ENCODE measurements at regions not wholly inside any gene's neighbourhood (a gene's known extent, or its start where the extent isn't known, plus 50 kb on each side); places are given as distances from the start of the nearest gene placed in this dataset.

GRCh38 chr3:44039006-44039405 is 202.7 kb upstream of the TOPAZ1 start:
- H3K9me3 ChIP-seq, result no peaks in the 10 kb centered on the region
- no peak overlapping the region for H3K27ac ChIP-seq
- H3K27me3 ChIP-seq, result peaks cover 0 to 37% (median 14%) of the 10 kb centered on the region in 7 donors
- H3K4me1 ChIP-seq, result no peaks in the 10 kb centered on the region
- 77 to 78% methylated on average over 2 of the region's 2 CpGs for WGBS, 2 donors
- DNase-seq, result no peak
- no peaks in the 10 kb centered on the region for H3K36me3 ChIP-seq
- no peak overlapping the region for H3K4me3 ChIP-seq
- ATAC-seq, result no peak
- no peak for TF ChIP-seq CTCF (IDR thresholded peaks at IDR 0.05)
- intact Hi-C loops (cut with DNase I), result no loop called here

GRCh38 chr3:44041726-44042125 is 200.0 kb upstream of the TOPAZ1 start:
- TF ChIP-seq CTCF (IDR thresholded peaks at IDR 0.05), result no peak
- H3K4me3 ChIP-seq, result no peak overlapping the region
- ATAC-seq, result no peak
- H3K4me1 ChIP-seq, result no peaks in the 10 kb centered on the region
- H3K9me3 ChIP-seq, result no peaks in the 10 kb centered on the region
- H3K36me3 ChIP-seq, result no peaks in the 10 kb centered on the region
- no peak for DNase-seq
- intact Hi-C loops (cut with DNase I), result no loop called here
- 67 to 89% methylated on average over 4 of the region's 4 CpGs for WGBS, 2 donors
- H3K27me3 ChIP-seq, result peaks cover 0 to 20% (median 14%) of the 10 kb centered on the region in 7 donors
- H3K27ac ChIP-seq, result no peak overlapping the region

- peaks cover 0 to 1% (median 0%) of the 10 kb centered on the region in 9 donors for H3K4me1 ChIP-seq
- H3K27ac ChIP-seq, result no peak overlapping the region
- ATAC-seq (no peak), DNase-seq (no peak)
- WGBS, 2 donors, result 61 to 79% methylated on average over 4 of the region's 4 CpGs
- H3K27me3 ChIP-seq, result peaks cover 0 to 14% (median 4%) of the 10 kb centered on the region in 7 donors
- intact Hi-C loops (cut with DNase I), result no loop called here
- no peak for TF ChIP-seq CTCF (IDR thresholded peaks at IDR 0.05)
- H3K4me3 ChIP-seq, result no peak overlapping the region
- no peaks in the 10 kb centered on the region for H3K36me3 ChIP-seq
- H3K9me3 ChIP-seq, result no peaks in the 10 kb centered on the region
Measured at GRCh38 chr3:44042772-44043171, 198.9 kb upstream of the TOPAZ1 start.

- H3K9me3 ChIP-seq, result no peaks in the 10 kb centered on the region
- no peak for ATAC-seq
- H3K4me3 ChIP-seq, result no peak overlapping the region
- no peak overlapping the region for H3K27ac ChIP-seq
- H3K27me3 ChIP-seq, result peaks cover 0 to 25% (median 4%) of the 10 kb centered on the region in 7 donors
- intact Hi-C loops (cut with DNase I), result no loop called here
- TF ChIP-seq CTCF (IDR thresholded peaks at IDR 0.05), result no peak
- WGBS, 2 donors, result 56 to 57% methylated on average over 4 of the region's 4 CpGs
- no peak for DNase-seq
- no peaks in the 10 kb centered on the region for H3K36me3 ChIP-seq
- H3K4me1 ChIP-seq, result peaks cover 0 to 6% (median 0%) of the 10 kb centered on the region in 9 donors
Measured at GRCh38 chr3:44045476-44046275, 196.0 kb upstream of the TOPAZ1 start.
